Smooth muscle cell (in vitro differentiated cells): ENCODE measurements at regions not wholly inside any gene's neighbourhood (a gene's known extent, or its start where the extent isn't known, plus 50 kb on each side); places are given as distances from the start of the nearest gene placed in this dataset.

Experiments used
- DNase-seq: peaks from one replicate; lab custom pipeline; 2025; ENCODE audit not compliant: unreplicated experiment; lab: John Stamatoyannopoulos, UW
- H2AFZ ChIP-seq: fragments of 200-600 bp; sonication (generic); 2 replicates; pipeline ENCODE4 v1.6.0; 2016; ENCODE audit warnings: antibody characterized with exemption, low read depth, mild to moderate bottlenecking
- H3F3A ChIP-seq: fragments of 200-600 bp; sonication (generic); 2 replicates; pipeline ENCODE4 v1.6.0; 2017; ENCODE audit warnings: antibody characterized with exemption, low read depth
- H3K27ac ChIP-seq: fragments of 200-600 bp; sonication (generic); 2 replicates; pipeline ENCODE4 v1.5.1; 2016; ENCODE audit warnings: low read depth, mild to moderate bottlenecking
- H3K27me3 ChIP-seq: fragments of 200-600 bp; sonication (generic); 2 replicates; pipeline ENCODE4 v1.6.1; 2016; ENCODE audit warnings: low read depth, mild to moderate bottlenecking
- H3K36me3 ChIP-seq: fragments of 200-600 bp; sonication (generic); 2 replicates; pipeline ENCODE4 v1.5.1; 2016; ENCODE audit warnings: low read depth
- H3K4me1 ChIP-seq: fragments of 200-600 bp; sonication (generic); 2 replicates; pipeline ENCODE4 v1.5.1; 2016; ENCODE audit warnings: low read depth
- H3K4me2 ChIP-seq: fragments of 200-600 bp; sonication (generic); 2 replicates; pipeline ENCODE4 v1.6.0; 2016; ENCODE audit warnings: mild to moderate bottlenecking
- H3K4me3 ChIP-seq: fragments of 200-600 bp; sonication (generic); 2 replicates; pipeline ENCODE4 v1.5.1; 2016; ENCODE audit warnings: mild to moderate bottlenecking
- H3K79me2 ChIP-seq: fragments of 200-600 bp; sonication (generic); 2 replicates; pipeline ENCODE4 v1.6.0; 2016; ENCODE audit warnings: low read depth, mild to moderate bottlenecking
- H3K9ac ChIP-seq: fragments of 200-600 bp; sonication (generic); 2 replicates; pipeline ENCODE4 v1.6.0; 2016; ENCODE audit warnings: low read depth
- H3K9me3 ChIP-seq: fragments of 200-600 bp; sonication (generic); replicated peaks from 2 replicates; pipeline ENCODE4 v1.5.1; 2016; ENCODE audit warnings: low read depth
- H4K20me1 ChIP-seq: fragments of 200-600 bp; sonication (generic); 2 replicates; pipeline ENCODE4 v1.6.0; 2016; ENCODE audit warnings: low read depth
- CTCF ChIP-seq: fragments of 200-600 bp; sonication (generic); IDR thresholded peaks from 2 replicates; pipeline ENCODE4 v1.5.1; 2017; ENCODE audit warnings: borderline replicate concordance, mild to moderate bottlenecking, antibody characterized with exemption; ENCODE audit not compliant: insufficient read depth, poor library complexity, severe bottlenecking
- WGBS: methylation state at CpG from one replicate; pipeline ENCODE4 v1.1.7; 2016; ENCODE audit warnings: low lambda C conversion rate; 5-methylcytosine and 5-hydroxymethylcytosine counted together

- no peak for TF ChIP-seq CTCF
- no peak overlapping the region for H3K9ac ChIP-seq
- 90% methylated on average over 4 of the region's 4 CpGs for WGBS
- no peaks in the 10 kb centered on the region for H3K27me3 ChIP-seq
- H3K4me3 ChIP-seq: no peak overlapping the region
- H3K4me1 ChIP-seq: no peaks in the 10 kb centered on the region
- H2AFZ ChIP-seq: no peak overlapping the region
- no peaks in the 10 kb centered on the region for H3K36me3 ChIP-seq
- H3K9me3 ChIP-seq: no peaks in the 10 kb centered on the region
- H3K27ac ChIP-seq: no peak overlapping the region
- H4K20me1 ChIP-seq: no peaks in the 10 kb centered on the region
- no peak for DNase-seq
- H3F3A ChIP-seq: no peaks in the 10 kb centered on the region
- no peaks in the 10 kb centered on the region for H3K79me2 ChIP-seq
- no peak overlapping the region for H3K4me2 ChIP-seq
Measured at GRCh38 chr2:10185755-10186154, 63.2 kb downstream of the RRM2 start.

GRCh38 chr2:10186868-10187535, 64.5 kb downstream of the RRM2 start:
- no peak overlapping the region for H3K4me2 ChIP-seq
- WGBS: 95% methylated on average over 24 of the region's 24 CpGs
- no peaks in the 10 kb centered on the region for H3K36me3 ChIP-seq
- no peak overlapping the region for H3K9ac ChIP-seq
- no peak overlapping the region for H2AFZ ChIP-seq
- no peak for TF ChIP-seq CTCF
- no peaks in the 10 kb centered on the region for H3K9me3 ChIP-seq
- DNase-seq: no peak
- no peaks in the 10 kb centered on the region for H3F3A ChIP-seq
- H3K79me2 ChIP-seq: no peaks in the 10 kb centered on the region
- H3K27ac ChIP-seq: no peak overlapping the region
- H3K4me1 ChIP-seq: no peaks in the 10 kb centered on the region
- H4K20me1 ChIP-seq: no peaks in the 10 kb centered on the region
- H3K27me3 ChIP-seq: no peaks in the 10 kb centered on the region
- no peak overlapping the region for H3K4me3 ChIP-seq

GRCh38 chr2:10187661-10188060, 65.1 kb downstream of the RRM2 start:
- Histone ChIP-seq H3K27me3 (no peaks in the 10 kb centered on the region), H3K9me3 (no peaks in the 10 kb centered on the region), H4K20me1 (no peaks in the 10 kb centered on the region), H3K79me2 (no peaks in the 10 kb centered on the region), H2AFZ (no peak overlapping the region), H3K36me3 (no peaks in the 10 kb centered on the region), H3K4me1 (no peaks in the 10 kb centered on the region), H3F3A (no peaks in the 10 kb centered on the region), H3K4me3 (no peak overlapping the region), H3K27ac (no peak overlapping the region), H3K9ac (no peak overlapping the region), H3K4me2 (no peak overlapping the region)
- no peak for TF ChIP-seq CTCF
- WGBS: 93% methylated on average over 14 of the region's 14 CpGs
- DNase-seq: no peak

- Histone ChIP-seq H2AFZ (no peak overlapping the region), H3F3A (no peaks in the 10 kb centered on the region), H3K4me2 (no peak overlapping the region), H3K4me1 (no peaks in the 10 kb centered on the region), H3K27ac (no peak overlapping the region), H3K79me2 (no peaks in the 10 kb centered on the region), H3K27me3 (no peaks in the 10 kb centered on the region), H3K4me3 (no peak overlapping the region), H3K9me3 (no peaks in the 10 kb centered on the region), H4K20me1 (no peaks in the 10 kb centered on the region), H3K36me3 (no peaks in the 10 kb centered on the region), H3K9ac (no peak overlapping the region)
- TF ChIP-seq CTCF: peak; percentile 20
- no peak for DNase-seq
- WGBS: 94% methylated on average over 7 of the region's 7 CpGs
Measured at GRCh38 chr2:10188211-10188610, 65.7 kb downstream of the RRM2 start.
